Fibroblast of villous mesenchyme (primary cell): ENCODE measurements at regions not wholly inside any gene's neighbourhood (a gene's known extent, or its start where the extent isn't known, plus 50 kb on each side); places are given as distances from the start of the nearest gene placed in this dataset.
A peak's percentile ranks its signal among the peaks of the same experiment; 100 is the strongest.

Source experiments
- DNase-seq: peaks from one replicate; pipeline ENCODE4 v3.0.0-alpha.2; 2010; ENCODE audit warnings: low read depth
- H3K4me3 ChIP-seq: 2 replicates; pipeline ENCODE4 v1.5.1; 2011; ENCODE audit warnings: low read depth, mild to moderate bottlenecking, low read length
- TF ChIP-seq, protein P1 (sequence below): IDR thresholded peaks from 2 replicates; pipeline ENCODE4 v1.5.1; 2012; ENCODE audit warnings: low read depth, mild to moderate bottlenecking, low read length; ENCODE audit not compliant: insufficient read depth

DNA sequence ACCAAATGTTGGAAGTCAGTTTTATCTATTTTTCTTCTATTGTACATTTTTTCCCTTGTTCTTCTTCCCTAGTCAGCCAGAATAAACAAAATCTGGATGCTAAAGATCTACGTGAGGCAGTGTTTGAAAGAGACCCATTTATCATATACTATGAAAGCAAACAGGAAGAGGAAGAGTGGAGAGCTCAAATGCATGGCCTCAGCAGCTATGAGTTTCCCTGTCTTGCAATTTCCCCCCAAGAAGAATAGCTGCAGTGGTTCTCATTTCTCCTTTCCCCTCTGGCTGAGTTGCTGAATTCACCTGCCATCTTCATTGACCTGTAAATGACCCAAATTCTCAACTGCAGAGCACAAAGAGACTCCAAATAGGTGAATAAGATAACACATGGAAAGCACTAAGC is 347.1 kb upstream of the NRP1 start:
- TF ChIP-seq, protein P1, sequence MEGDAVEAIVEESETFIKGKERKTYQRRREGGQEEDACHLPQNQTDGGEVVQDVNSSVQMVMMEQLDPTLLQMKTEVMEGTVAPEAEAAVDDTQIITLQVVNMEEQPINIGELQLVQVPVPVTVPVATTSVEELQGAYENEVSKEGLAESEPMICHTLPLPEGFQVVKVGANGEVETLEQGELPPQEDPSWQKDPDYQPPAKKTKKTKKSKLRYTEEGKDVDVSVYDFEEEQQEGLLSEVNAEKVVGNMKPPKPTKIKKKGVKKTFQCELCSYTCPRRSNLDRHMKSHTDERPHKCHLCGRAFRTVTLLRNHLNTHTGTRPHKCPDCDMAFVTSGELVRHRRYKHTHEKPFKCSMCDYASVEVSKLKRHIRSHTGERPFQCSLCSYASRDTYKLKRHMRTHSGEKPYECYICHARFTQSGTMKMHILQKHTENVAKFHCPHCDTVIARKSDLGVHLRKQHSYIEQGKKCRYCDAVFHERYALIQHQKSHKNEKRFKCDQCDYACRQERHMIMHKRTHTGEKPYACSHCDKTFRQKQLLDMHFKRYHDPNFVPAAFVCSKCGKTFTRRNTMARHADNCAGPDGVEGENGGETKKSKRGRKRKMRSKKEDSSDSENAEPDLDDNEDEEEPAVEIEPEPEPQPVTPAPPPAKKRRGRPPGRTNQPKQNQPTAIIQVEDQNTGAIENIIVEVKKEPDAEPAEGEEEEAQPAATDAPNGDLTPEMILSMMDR: no peak
- DNase-seq: no peak
- H3K4me3 ChIP-seq: no peak overlapping the region

DNA sequence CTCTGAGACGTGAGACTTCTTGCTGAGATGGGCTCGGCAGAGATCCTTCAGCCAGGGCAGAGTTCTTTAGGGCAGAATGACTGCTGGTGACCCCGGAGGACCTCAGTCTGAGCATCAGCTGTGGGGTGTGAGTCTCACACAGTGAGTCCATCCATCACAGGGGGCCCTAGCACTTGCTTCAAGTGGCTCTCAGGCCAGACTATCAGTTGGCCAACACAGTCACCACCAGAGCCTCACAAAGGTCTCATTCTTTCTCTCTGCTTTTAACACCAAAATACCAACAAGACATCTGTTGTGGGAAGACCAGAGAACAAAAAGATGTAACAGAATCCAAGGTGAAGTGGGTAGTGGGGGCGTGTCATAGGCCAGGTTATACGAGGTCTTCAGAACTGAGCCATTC is 345.6 kb upstream of the NRP1 start:
- no peak for DNase-seq
- TF ChIP-seq, protein P1: no peak
- no peak overlapping the region for H3K4me3 ChIP-seq

DNA sequence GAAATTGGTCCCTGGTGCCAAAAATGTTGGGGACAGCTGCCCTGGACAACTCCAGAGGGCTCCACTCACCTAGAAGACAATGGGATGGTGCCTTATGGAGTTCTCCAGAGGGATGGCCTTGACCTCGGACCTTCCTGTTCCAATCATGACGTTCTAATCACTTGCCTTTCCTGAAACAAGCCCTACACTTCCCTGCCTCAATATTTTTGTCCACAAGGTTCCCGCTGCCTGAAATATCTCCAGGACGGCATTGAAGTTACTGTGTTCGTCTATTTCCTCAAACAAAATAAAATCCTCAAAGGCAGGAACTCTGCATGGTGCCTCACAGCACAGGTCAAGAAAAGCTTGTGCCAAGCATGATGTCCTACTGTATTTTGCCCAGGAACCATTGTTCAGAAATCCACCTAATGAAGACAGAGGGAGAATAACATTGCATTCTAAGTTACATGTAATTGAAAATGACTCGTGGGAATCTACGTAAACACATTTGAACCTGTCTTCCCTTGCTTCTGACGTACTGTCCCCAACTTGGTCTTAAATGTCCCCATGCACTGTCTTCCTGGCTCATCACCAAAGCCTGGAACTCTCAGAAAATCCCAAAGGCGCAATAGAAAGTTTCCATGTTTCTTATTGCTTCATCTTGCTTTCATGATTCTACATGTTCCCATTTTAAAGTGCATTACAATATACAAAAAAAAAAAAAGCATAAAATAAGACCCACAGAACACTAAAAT is 342.3 kb upstream of the NRP1 start:
- DNase-seq: no peak
- TF ChIP-seq, protein P1: no peak
- no peak overlapping the region for H3K4me3 ChIP-seq

DNA sequence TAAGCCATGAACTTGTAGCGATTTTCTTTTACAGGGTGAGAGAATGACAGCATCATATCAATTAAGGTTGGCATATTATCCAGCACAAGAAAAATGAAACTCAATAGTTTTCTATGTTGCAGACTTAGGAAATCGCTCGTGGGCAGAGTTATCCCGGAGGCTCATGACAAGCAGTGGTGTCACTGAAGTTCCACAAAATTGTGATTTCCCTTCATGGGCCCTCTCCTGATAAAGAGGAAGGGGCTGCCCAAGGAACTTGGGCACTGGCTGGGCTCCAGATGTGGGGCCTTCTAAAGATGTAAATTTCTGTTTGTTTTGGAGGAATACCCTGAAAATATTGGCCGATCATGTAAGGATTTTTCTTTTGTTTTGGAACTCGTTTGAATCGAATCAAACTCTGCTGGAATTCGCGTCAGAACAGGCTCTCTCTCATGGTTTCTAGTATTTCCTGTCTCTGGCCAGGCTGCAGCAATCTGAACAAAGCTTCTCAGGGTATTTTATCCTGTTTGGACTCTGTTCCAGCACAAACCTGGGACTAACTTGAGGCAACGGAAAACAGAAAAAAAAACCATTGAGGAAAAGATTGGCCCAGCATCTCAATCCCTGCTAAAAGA is 340.6 kb upstream of the NRP1 start:
- H3K4me3 ChIP-seq: no peak overlapping the region
- no peak for DNase-seq
- TF ChIP-seq, protein P1: no peak

DNA sequence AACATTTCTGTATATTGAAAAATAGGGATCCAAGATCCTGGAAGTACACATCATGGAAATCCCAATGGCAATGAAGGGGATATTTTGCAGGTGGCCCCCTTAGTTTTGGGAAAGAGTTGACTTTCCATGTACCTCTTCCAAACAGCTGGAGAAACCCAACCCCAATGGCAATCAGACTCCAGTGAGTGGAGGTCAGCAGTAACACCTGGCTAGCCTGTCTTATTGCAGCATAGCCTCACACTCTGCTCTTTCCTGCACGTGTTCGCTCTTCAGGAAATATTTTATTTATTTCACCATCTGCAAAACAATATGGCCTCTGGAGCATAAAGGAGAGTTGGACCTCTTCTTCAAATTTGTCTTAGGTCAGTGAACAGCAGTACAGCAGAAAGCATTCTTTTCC is 340.0 kb upstream of the NRP1 start:
- no peak for DNase-seq
- H3K4me3 ChIP-seq: no peak overlapping the region
- TF ChIP-seq, protein P1: no peak

DNA sequence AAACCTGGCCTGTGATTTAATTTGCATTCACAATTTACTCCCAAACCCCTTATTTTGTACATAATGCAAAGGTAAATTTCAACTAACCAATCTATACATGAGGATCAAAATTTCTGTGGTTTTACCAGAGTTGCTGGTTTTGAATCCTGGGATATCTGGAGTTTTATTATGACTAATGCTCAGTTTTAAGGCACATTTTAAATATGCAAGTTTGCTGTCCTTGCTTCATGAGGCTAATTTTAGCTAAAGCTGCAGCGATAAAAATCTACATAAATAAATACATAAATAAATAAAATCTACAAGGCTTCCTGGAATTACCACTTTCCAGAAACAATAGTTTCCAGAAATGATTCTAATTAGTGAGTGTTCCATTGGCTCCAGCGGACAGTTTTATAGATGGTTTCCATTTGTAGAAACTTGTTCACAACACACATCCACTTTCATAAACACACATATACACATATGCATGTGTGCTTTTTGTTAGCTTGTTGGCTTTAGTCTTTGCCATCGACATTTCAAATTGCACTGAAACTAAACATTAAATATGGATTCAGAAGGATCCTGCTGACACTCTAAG is 339.5 kb upstream of the NRP1 start:
- peak; percentile 17 for DNase-seq
- TF ChIP-seq, protein P1: no peak

More for the DNA sequence above, 339.5 kb upstream of the NRP1 start:
- no peak overlapping the region for H3K4me3 ChIP-seq
